AG04450 (cell line): ENCODE measurements at regions not wholly inside any gene's neighbourhood (a gene's known extent, or its start where the extent isn't known, plus 50 kb on each side); places are given as distances from the start of the nearest gene placed in this dataset.

Experiments
- CTCF ChIA-PET: fragments of 300-600, 350-600 bp; formaldehyde crosslinking; extraction: SDS; loops from one replicate; lab custom pipeline; 2022; ENCODE audit warnings: antibody characterized with exemption, inconsistent platforms; lab: Charles Lee
- POLR2A ChIA-PET: fragments of 350-600 bp; formaldehyde crosslinking; extraction: SDS; loops from one replicate; lab custom pipeline; 2021; ENCODE audit warnings: antibody characterized with exemption, inconsistent platforms; lab: Yijun Ruan, JAX
- DNase-seq: peaks from one replicate; pipeline ENCODE4 v3.0.0-alpha.2; 2011; ENCODE audit warnings: low read depth, low spot score
- H3K27ac ChIP-seq: one replicate; pipeline ENCODE4 v1.5.1; 2012; ENCODE audit warnings: low read depth, low read length, control low read depth
- H3K27me3 ChIP-seq: one replicate; pipeline ENCODE4 v1.6.0; 2012; ENCODE audit warnings: low read length; ENCODE audit not compliant: control insufficient read depth, insufficient read depth
- H3K4me3 ChIP-seq: 2 replicates; pipeline ENCODE4 v1.5.1; 2011; ENCODE audit warnings: mild to moderate bottlenecking, low read depth, low read length, control low read depth
- H3K9me3 ChIP-seq: 2 replicates; pipeline ENCODE4 v1.5.1; 2012; ENCODE audit warnings: low read length; ENCODE audit not compliant: control insufficient read depth, insufficient read depth
- CTCF ChIP-seq: IDR thresholded peaks from 2 replicates; pipeline ENCODE4 v1.5.1; 2011; ENCODE audit warnings: low read depth, low read length, control low read depth, inconsistent platforms

GRCh38 chr22:49158741-49159564 is 668.7 kb downstream of the BRD1 start:
- Histone ChIP-seq H3K27ac (no peak overlapping the region), H3K9me3 (peaks cover 93% of the 10 kb centered on the region), H3K27me3 (no peaks in the 10 kb centered on the region), H3K4me3 (no peak overlapping the region)
- no peak for TF ChIP-seq CTCF
- DNase-seq = no peak
- ChIA-PET POLR2A (no interaction called here), CTCF (no interaction called here)

GRCh38 chr22:49157529-49158339 is 669.9 kb downstream of the BRD1 start:
- Histone ChIP-seq H3K27me3 (no peaks in the 10 kb centered on the region), H3K9me3 (peaks cover 93% of the 10 kb centered on the region), H3K4me3 (no peak overlapping the region), H3K27ac (no peak overlapping the region)
- no peak for TF ChIP-seq CTCF
- CTCF ChIA-PET = no interaction called here
- no peak for DNase-seq
- POLR2A ChIA-PET = no interaction called here

GRCh38 chr22:49156662-49157285 is 670.9 kb downstream of the BRD1 start:
- peaks cover 98% of the 10 kb centered on the region for H3K9me3 ChIP-seq
- no peak for TF ChIP-seq CTCF
- ChIA-PET POLR2A (no interaction called here), CTCF (no interaction called here)
- H3K4me3 ChIP-seq = no peak overlapping the region
- no peak overlapping the region for H3K27ac ChIP-seq
- DNase-seq = no peak
- H3K27me3 ChIP-seq = no peaks in the 10 kb centered on the region

DNA sequence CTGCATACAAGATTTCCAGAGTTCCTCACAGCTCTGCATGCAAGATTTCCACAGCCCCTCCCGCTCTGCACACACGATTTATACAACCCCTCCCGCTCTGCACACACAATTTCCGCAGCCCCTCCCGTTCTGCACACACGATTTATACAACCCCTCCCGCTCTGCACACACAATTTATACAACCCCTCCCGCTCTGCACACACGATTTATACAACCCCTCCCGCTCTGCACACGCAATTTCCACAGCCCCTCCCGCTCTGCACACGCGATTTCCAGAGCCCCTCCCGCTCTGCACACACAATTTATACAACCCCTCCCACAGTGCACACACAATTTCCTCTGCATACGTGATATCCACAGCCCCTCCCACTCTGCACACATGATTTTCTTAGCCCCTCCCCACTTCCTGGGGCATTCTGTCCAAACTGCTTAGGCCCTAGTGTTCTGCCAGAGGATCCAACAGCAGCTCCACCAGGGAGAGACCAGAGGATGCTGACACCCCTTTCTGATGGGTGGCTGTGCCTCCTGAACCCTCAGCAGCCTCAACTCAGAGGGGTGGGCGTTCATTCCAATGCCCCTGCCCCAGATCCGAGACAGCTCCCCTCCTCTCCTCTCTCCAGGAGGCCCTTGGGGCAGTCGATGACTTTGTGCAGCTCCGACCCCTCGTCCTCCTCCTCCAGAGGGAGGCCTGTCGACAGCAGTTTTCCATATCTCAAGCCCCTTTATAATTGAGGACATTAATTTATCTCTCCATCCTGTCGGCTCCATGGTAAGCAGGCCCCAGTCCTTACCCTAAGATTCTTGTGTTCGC is 671.7 kb downstream of the BRD1 start:
- H3K4me3 ChIP-seq = no peak overlapping the region
- ChIA-PET CTCF (no interaction called here), POLR2A (no interaction called here)
- H3K27me3 ChIP-seq = no peaks in the 10 kb centered on the region
- DNase-seq = no peak
- no peak overlapping the region for H3K27ac ChIP-seq
- peaks cover 98% of the 10 kb centered on the region for H3K9me3 ChIP-seq
- no peak for TF ChIP-seq CTCF
